HG02610 (cell line): ENCODE measurements at regions not wholly inside any gene's neighbourhood (a gene's known extent, or its start where the extent isn't known, plus 50 kb on each side); places are given as distances from the start of the nearest gene placed in this dataset.
"Not testable (repeated sequence)": the region's sequence is repeated elsewhere in the genome, so short reads cannot be mapped to it uniquely, and the experiment has no call there.

Experiments
- ATAC-seq: cut with Tn5 transposase; IDR thresholded peaks from one replicate; pipeline ENCODE4 v1.9.1; 2021; ENCODE audit warnings: mild to moderate bottlenecking, moderate library complexity; ENCODE audit not compliant: unreplicated experiment

GRCh38 chr9:73056245-73056644, 95.4 kb upstream of the ANXA1 start:
- ATAC-seq, result no peak

- no peak for ATAC-seq
Observed at GRCh38 chr9:73054091-73054490, 97.6 kb upstream of the ANXA1 start.

DNA sequence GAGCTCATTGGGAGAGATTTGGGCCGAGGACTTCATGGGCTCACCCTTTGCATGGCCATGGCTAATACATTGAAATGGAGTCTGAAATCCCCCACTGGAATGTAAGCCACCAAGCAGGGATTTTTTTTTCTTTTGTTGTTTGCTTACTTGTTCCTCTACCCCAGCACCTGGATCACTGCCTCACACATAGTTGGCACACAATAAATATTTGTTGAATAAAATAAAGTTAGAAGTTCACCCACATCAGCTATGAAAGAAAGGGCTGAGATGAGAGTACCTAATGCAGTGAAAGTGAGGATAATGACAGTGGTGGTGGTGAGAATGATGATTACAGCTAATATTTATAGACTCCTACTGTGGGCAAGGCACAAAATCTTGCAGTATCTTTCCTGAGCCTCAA, 98.1 kb upstream of the ANXA1 start:
- ATAC-seq, result no peak

DNA sequence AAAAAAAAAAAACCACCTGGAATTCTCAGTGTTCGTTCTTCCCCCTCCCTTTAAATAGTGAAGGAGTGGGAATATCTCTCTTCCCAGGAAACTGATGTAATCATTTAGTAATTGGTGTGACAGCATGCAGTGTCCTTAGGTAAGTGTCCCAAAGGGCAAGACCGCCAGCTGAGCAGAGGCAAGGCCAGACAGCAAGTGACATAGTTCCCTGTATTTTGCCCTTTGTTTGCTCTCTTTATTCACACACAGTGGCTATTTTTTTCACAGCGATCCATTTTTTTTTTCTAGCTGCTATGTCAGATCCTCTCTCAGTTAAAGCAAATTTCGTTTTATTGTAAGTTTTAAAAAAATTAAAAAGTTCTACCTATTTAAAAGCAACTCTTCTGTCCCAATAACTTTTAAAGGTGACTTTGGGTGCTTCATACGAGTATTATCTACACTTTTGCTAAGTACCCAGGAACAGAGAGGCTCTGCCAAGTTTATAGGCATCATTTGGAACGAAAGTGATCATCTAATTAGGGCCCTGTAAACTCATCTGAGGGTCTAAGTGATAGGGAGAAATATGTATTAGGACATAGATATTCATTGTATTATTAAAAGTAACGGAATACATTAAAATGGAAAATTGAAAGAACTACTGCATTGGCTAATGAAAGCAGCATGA, 98.2 kb upstream of the ALDH1A1 start:
- ATAC-seq, result no peak

GRCh38 chr9:73050065-73050816, 97.4 kb upstream of the ALDH1A1 start:
- no peak for ATAC-seq

DNA sequence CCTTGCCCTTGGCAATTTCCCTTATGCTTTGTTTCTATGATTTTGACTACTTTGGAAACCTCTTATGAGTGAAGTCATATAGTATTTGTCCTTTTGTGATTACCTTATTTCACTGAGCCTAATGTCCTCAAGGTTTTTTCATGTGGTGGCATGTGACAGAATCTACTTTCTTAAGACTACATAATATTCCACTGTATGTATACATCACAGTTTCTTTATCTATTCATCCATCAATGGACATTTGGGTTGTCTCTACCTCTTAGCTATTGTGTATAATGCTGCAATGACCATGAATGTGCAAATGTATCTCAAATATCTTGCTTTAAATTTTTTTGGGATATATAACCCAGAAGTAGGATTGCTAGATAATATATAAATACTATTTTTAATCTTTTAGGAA, 96.4 kb upstream of the ALDH1A1 start:
- ATAC-seq, result no peak

DNA sequence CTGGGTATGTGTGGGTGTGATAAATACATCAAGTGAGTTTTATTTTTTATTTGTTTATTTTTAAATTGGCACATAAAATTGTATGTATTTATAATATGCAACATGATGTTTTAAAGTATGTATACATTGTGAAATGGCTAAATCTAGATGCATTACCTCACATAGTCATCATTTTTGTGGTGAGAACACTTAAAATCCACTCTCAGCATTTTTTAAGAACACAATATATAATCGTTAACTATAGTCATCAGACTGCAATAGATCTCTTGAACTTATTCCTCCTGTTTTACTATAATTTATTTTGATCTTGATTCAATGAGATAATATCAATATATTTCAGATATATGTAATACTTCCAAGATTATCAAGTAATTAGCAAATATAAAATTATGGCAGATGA, 93.9 kb upstream of the ALDH1A1 start:
- no peak for ATAC-seq

DNA sequence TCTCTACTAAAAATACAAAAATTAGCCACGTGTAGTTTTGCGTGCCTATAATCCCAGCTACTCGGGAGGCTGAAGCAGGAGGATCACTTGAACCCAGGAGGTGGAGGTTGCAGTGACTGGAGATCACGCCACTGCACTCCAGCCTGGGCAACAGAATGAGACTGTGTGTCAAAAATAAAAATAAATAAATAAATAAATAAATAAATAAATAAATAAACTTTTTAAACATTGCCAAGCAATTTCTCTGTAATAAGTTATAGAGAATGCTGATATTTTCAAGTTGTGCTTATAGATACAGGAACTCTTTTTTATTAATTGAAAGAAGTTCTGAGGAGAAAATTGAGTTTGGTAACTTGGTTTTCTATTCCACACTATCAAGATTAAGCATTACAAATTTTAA, 91.9 kb upstream of the ALDH1A1 start:
- ATAC-seq, result not testable (repeated sequence)

DNA sequence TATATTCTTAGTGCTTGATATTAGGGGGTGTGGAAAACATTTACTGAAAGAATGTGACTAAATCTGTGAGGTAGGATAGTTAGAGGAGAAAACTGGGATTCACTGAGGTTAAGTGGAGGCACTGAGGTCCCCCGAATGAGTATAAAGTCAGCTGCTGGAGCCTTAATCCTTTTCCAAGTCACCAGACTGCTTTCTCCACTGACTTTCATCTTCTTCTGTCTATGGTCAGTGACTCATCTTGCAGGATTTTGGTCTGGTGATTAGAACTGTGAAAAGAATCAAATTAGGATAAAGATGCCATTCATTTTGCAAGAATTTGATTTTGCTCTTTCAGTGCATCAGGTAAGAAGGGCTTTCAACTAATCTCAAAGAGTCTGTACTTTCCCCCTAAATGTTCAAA, 89.3 kb upstream of the ALDH1A1 start:
- no peak for ATAC-seq

- ATAC-seq, result no peak
Observed at GRCh38 chr9:73039271-73040263, 86.7 kb upstream of the ALDH1A1 start.

DNA sequence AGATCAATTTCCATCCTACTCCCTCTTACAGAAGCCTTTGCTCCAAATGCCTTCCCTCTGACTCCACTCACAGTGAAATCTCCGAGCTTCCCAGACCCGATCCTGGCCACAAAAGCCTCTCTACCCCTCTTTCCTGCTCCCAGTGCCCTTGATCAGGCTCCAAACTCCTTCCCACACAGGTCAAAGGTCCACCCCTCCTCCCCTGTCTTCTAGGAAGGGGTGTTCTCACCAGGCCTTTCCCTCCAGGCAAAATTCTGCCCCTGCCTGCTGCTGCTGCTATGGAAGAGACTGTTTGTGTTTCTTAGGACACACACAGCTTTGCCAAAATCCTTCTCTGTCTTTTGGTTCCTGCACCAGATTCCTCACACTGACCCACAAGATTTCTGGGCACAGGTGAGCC, 85.8 kb upstream of the ALDH1A1 start:
- ATAC-seq, result no peak

- no peak for ATAC-seq
Observed at GRCh38 chr9:73038089-73038509, 85.2 kb upstream of the ALDH1A1 start.

- ATAC-seq, result no peak
Observed at GRCh38 chr9:73037613-73038012, 84.8 kb upstream of the ALDH1A1 start.

GRCh38 chr9:73034962-73035361, 82.1 kb upstream of the ALDH1A1 start:
- no peak for ATAC-seq

DNA sequence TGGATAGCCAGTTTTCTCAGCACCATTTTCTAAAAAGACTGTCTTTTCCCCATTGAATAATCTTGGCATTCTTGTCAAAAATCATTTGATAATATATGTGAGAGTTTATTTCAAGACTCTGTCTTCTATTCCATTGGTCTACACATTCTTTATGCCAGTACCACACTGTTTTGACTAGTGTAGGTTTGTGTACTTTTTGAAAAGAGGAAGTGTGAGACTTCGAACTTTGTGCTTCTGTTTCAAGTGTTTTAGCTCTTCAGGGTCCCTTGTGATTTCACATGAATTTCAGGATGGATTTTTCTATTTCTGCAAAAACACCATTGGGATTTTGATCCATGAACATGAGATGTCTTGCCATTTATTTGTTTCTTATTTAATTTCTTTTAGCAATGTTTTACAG, 78.5 kb upstream of the ALDH1A1 start:
- no peak for ATAC-seq

- ATAC-seq, result no peak
Observed at GRCh38 chr9:73030370-73031030, 77.6 kb upstream of the ALDH1A1 start.

DNA sequence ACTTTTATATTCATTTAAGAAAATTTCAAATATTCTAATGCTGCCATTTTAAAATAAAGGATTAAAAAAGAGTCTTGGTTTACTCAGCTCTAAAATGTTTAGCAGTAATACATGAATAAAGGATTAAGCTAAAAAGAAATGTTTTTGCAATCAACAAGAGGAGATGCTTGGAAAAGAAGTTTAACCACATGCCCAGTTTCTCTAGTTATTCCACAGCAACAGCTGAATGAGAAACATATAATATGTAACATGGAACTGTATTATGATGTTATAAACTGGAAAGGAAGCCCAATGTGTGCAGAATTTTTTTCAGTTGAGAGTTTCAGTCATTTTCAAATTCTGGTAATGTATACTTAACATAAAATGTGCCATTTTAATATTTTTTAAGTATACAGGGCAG, 76.5 kb upstream of the ALDH1A1 start:
- ATAC-seq, result no peak

- ATAC-seq, result no peak
Observed at GRCh38 chr9:73026375-73026774, 73.5 kb upstream of the ALDH1A1 start.

- ATAC-seq, result no peak
Observed at GRCh38 chr9:73024601-73025034, 71.8 kb upstream of the ALDH1A1 start.

DNA sequence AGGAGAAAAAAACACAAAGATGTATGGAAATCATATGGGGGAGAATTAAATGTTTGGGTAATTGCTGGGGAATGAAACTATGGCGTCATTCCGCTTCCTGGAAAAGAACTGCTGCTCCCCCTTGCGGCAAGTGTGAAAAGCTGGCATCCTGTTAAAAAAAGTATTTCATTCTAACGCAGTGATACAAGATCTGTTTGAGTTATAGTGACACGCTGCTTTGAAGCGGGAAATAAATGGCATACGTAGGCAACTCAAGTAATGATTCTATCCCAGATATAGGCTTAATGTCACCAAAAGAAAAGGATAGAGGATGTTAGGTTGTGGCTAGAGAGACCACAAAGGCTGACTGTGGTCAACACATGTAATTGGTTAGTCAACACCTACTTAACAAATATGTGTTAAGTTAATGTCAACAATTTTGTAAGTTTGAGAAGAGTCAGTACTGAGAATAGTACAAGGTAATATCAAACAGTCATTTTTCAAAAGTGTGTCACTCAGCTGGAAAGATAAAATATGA, 70.2 kb upstream of the ALDH1A1 start:
- ATAC-seq, result peak; percentile 55

DNA sequence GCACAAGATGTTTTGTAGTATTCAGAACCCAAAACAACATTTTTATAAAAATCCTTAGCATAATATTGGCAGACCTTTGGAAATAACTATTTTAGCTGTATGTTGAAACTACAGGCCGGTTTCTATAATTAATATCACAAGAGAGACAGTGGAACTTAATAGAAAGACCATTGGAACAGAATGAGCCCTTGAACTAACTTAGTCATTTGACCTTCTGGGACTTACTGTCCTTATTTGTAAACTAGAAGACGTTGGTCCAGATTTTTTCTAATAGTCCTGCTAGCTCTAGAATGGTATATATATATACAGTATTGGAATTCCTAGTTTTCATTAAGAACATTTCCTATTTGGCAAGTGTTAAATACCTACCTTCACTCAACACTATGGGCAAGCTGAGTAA, 69.5 kb upstream of the ALDH1A1 start:
- ATAC-seq, result no peak
